ENCODE measurements at regions not wholly inside any gene's neighbourhood (a gene's known extent, or its start where the extent isn't known, plus 50 kb on each side); places are given as distances from the start of the nearest gene placed in this dataset.

- dilution Hi-C loops (cut with MboI; ENCODE audit: extremely low pct_ligation_motif_present, low sequenced_read_pairs), result no loop called here
- Histone ChIP-seq H3K9me1 (ENCODE audit: control insufficient read depth, extremely low read depth, insufficient read depth, low read length) (no peaks in the 10 kb centered on the region), H3K27ac (ENCODE audit: control insufficient read depth, insufficient read depth, low read length) (peak overlapping the region; percentile 47), H3K4me2 (ENCODE audit: control insufficient read depth, extremely low read depth, insufficient read depth, low read depth, low read length) (peak overlapping the region; percentile 91), H3K36me3 (ENCODE audit: control insufficient read depth in 2 of 2, extremely low read depth in 1 of 2, insufficient read depth in 2 of 2, low read length in 2 of 2) (no peaks in the 10 kb centered on the region), H3K9me3 (ENCODE audit: control insufficient read depth, low read depth, low read length) (no peaks in the 10 kb centered on the region), H3K9ac (ENCODE audit: control insufficient read depth, extremely low read depth, insufficient read depth, low read length) (no peak overlapping the region), H3K4me1 (ENCODE audit: control insufficient read depth, extremely low read depth, insufficient read depth, low read length) (peaks cover 15% of the 10 kb centered on the region), H4K20me1 (ENCODE audit: control insufficient read depth, extremely low read depth, insufficient read depth, low read length) (no peaks in the 10 kb centered on the region), H3K79me2 (ENCODE audit: control insufficient read depth, insufficient read depth, low read length) (no peaks in the 10 kb centered on the region), H3K4me3 (ENCODE audit: control insufficient read depth in 2 of 3, extremely low read depth in 1 of 3, insufficient read depth in 2 of 3, low read depth in 1 of 3, low read length in 3 of 3) (peak overlapping the region in 2 of 3 experiments; percentile 47 to 48), H2AFZ (ENCODE audit: control insufficient read depth, low read length) (peak overlapping the region; percentile 80), H3K27me3 (ENCODE audit: control insufficient read depth, extremely low read depth, insufficient read depth, low read length) (no peaks in the 10 kb centered on the region)
- DNase-seq (ENCODE audit: low read depth, low spot score) (peak; percentile 38), FAIRE-seq (peak; percentile 77)
- TF ChIP-seq CTCF (optimal IDR thresholded peaks at IDR 0.05 in 1 of 3, IDR thresholded peaks at IDR 0.05 in 1 of 3, conservative IDR thresholded peaks at IDR 0.05 in 1 of 3; ENCODE audit: extremely low read depth in 1 of 3, insufficient read depth in 2 of 3, low read length in 3 of 3), result no peak
- no peak for TF ChIP-seq EZH2 (IDR thresholded peaks at IDR 0.05; ENCODE audit: low read length)
Measured at GRCh38 chr4:129377131-129377845, 281.3 kb downstream of the C4orf33 start.

- Histone ChIP-seq H3K4me1 (ENCODE audit: control insufficient read depth, extremely low read depth, insufficient read depth, low read length) (peaks cover 15% of the 10 kb centered on the region), H3K36me3 (ENCODE audit: control insufficient read depth in 2 of 2, extremely low read depth in 1 of 2, insufficient read depth in 2 of 2, low read length in 2 of 2) (no peaks in the 10 kb centered on the region), H3K9me1 (ENCODE audit: control insufficient read depth, extremely low read depth, insufficient read depth, low read length) (no peaks in the 10 kb centered on the region), H3K27me3 (ENCODE audit: control insufficient read depth, extremely low read depth, insufficient read depth, low read length) (no peaks in the 10 kb centered on the region), H3K9ac (ENCODE audit: control insufficient read depth, extremely low read depth, insufficient read depth, low read length) (no peak overlapping the region), H4K20me1 (ENCODE audit: control insufficient read depth, extremely low read depth, insufficient read depth, low read length) (no peaks in the 10 kb centered on the region), H3K9me3 (ENCODE audit: control insufficient read depth, low read depth, low read length) (no peaks in the 10 kb centered on the region), H3K27ac (ENCODE audit: control insufficient read depth, insufficient read depth, low read length) (no peak overlapping the region), H2AFZ (ENCODE audit: control insufficient read depth, low read length) (no peak overlapping the region), H3K79me2 (ENCODE audit: control insufficient read depth, insufficient read depth, low read length) (no peaks in the 10 kb centered on the region), H3K4me3 (ENCODE audit: control insufficient read depth in 2 of 3, extremely low read depth in 1 of 3, insufficient read depth in 2 of 3, low read depth in 1 of 3, low read length in 3 of 3) (no peak overlapping the region), H3K4me2 (ENCODE audit: control insufficient read depth, extremely low read depth, insufficient read depth, low read depth, low read length) (no peak overlapping the region)
- FAIRE-seq (no peak), DNase-seq (ENCODE audit: low read depth, low spot score) (no peak)
- TF ChIP-seq CTCF (optimal IDR thresholded peaks at IDR 0.05 in 1 of 3, IDR thresholded peaks at IDR 0.05 in 1 of 3, conservative IDR thresholded peaks at IDR 0.05 in 1 of 3; ENCODE audit: extremely low read depth in 1 of 3, insufficient read depth in 2 of 3, low read length in 3 of 3) (no peak), EZH2 (IDR thresholded peaks at IDR 0.05; ENCODE audit: low read length) (no peak)
- dilution Hi-C loops (cut with MboI; ENCODE audit: extremely low pct_ligation_motif_present, low sequenced_read_pairs), result no loop called here
Measured at GRCh38 chr4:129378364-129378763, 282.4 kb downstream of the C4orf33 start.
